ENCODE measurements at regions not wholly inside any gene's neighbourhood (a gene's known extent, or its start where the extent isn't known, plus 50 kb on each side); places are given as distances from the start of the nearest gene placed in this dataset.

DNA sequence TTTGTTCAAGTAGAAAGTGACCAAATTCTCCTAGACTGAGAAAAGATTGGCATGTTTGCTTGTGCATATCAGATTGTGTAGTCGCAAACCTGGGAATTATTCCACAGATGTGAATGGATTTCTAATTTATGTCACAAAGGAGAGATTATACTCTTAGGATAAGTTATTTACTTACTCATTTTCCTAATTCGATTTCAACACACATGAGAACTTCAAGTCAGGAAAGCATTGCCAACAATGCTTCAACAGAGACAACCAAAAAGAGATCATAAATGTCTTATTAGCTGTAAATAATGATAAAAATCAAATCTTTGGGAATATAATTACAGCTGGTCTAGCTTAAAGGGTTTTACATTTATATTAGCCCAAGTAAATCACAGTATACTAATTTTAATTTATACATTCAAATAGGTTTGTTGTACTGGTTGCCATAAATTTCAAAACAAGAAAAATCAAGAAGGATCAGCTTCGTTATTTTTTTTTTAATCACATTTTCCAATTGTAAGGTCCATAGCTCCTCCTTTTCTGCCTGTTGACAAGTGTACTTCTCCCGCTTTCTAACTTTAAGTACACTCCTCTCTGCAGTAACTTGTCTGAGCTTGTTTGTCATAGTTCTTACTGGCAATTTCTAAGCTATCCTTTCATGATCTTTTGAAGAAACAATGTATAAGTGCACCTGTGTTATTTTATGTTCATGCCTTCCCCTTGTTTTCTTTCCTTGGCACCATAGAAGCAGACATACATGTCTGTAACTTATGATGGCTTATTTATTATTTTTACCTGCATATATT lies 246.6 kb downstream of the DEPDC1B start:
- intact Hi-C loops (cut with DNase I), result no loop called here
- DNase-seq, result no peak
- Histone ChIP-seq H3K36me3 (replicated peaks in 1 of 2; ENCODE audit: insufficient read depth in 1 of 2, low read depth in 2 of 2) (no peaks in the 10 kb centered on the region), H3K4me1 (no peaks in the 10 kb centered on the region), H3K4me3 (no peak overlapping the region), H3K27ac (no peak overlapping the region), H3K27me3 (no peaks in the 10 kb centered on the region), H3K9me3 (no peaks in the 10 kb centered on the region)
- no peak for TF ChIP-seq POLR2A (IDR thresholded peaks at IDR 0.05)
- no peak for TF ChIP-seq CTCF (IDR thresholded peaks at IDR 0.05)
- 36 to 45% methylated on average over 4 of the region's 4 CpGs for WGBS, 2 donors
- no peak for ATAC-seq

- ATAC-seq (no peak), DNase-seq (no peak)
- 57 to 63% methylated on average over 2 of the region's 2 CpGs for WGBS, 2 donors
- no peaks in the 10 kb centered on the region for H3K36me3 ChIP-seq (replicated peaks in 1 of 2; ENCODE audit: insufficient read depth in 1 of 2, low read depth in 2 of 2)
- no peak for TF ChIP-seq CTCF (IDR thresholded peaks at IDR 0.05)
- no peak for TF ChIP-seq POLR2A (IDR thresholded peaks at IDR 0.05)
- H3K4me1 ChIP-seq, result no peaks in the 10 kb centered on the region
- no peak overlapping the region for H3K4me3 ChIP-seq
- intact Hi-C loops (cut with DNase I), result no loop called here
- no peaks in the 10 kb centered on the region for H3K9me3 ChIP-seq
- H3K27ac ChIP-seq, result no peak overlapping the region
- no peaks in the 10 kb centered on the region for H3K27me3 ChIP-seq
Observed at GRCh38 chr5:60448600-60448999, 251.4 kb downstream of the DEPDC1B start.

GRCh38 chr5:60447488-60447920 lies 252.5 kb downstream of the DEPDC1B start:
- H3K4me1 ChIP-seq, result no peaks in the 10 kb centered on the region
- H3K9me3 ChIP-seq, result no peaks in the 10 kb centered on the region
- intact Hi-C loops (cut with DNase I), result no loop called here
- no peak overlapping the region for H3K4me3 ChIP-seq
- no peak for ATAC-seq
- no peak overlapping the region for H3K27ac ChIP-seq
- H3K27me3 ChIP-seq, result no peaks in the 10 kb centered on the region
- no peak for DNase-seq
- 29 to 39% methylated on average over 5 of the region's 5 CpGs for WGBS, 2 donors
- H3K36me3 ChIP-seq (replicated peaks in 1 of 2; ENCODE audit: insufficient read depth in 1 of 2, low read depth in 2 of 2), result no peaks in the 10 kb centered on the region
- TF ChIP-seq POLR2A (IDR thresholded peaks at IDR 0.05) (no peak), CTCF (IDR thresholded peaks at IDR 0.05) (no peak)

GRCh38 chr5:60446917-60447316 lies 253.0 kb downstream of the DEPDC1B start:
- WGBS, 2 donors, result 50 to 56% methylated on average over 3 of the region's 3 CpGs
- ATAC-seq, result no peak
- H3K4me3 ChIP-seq, result no peak overlapping the region
- no peaks in the 10 kb centered on the region for H3K27me3 ChIP-seq
- intact Hi-C loops (cut with DNase I), result no loop called here
- H3K27ac ChIP-seq, result no peak overlapping the region
- no peaks in the 10 kb centered on the region for H3K36me3 ChIP-seq (replicated peaks in 1 of 2; ENCODE audit: insufficient read depth in 1 of 2, low read depth in 2 of 2)
- DNase-seq, result no peak
- H3K4me1 ChIP-seq, result no peaks in the 10 kb centered on the region
- TF ChIP-seq POLR2A (IDR thresholded peaks at IDR 0.05), result no peak
- no peak for TF ChIP-seq CTCF (IDR thresholded peaks at IDR 0.05)
- no peaks in the 10 kb centered on the region for H3K9me3 ChIP-seq

DNA sequence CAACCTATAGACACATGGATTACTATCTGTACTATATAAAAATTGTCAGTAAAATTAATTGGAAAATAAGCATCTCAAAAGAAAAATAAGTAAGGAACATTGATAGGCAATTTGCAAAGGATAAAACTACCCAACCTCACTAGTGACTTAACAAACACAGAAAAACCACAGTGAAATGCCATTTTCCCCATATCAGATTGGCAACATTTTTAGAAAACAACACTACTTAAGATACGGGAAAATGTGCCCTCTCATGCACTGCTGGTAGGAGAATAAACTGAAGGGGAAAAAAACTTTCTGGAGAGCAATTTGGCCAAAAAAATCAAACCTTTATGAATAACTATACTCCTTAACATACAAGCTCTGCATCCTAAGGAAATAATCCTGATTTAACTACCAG lies 254.0 kb downstream of the DEPDC1B start:
- no peaks in the 10 kb centered on the region for H3K9me3 ChIP-seq
- no peak for ATAC-seq
- intact Hi-C loops (cut with DNase I), result no loop called here

More for the DNA sequence above, 254.0 kb downstream of the DEPDC1B start:
- no peak for DNase-seq
- H3K4me3 ChIP-seq, result no peak overlapping the region
- H3K4me1 ChIP-seq, result no peaks in the 10 kb centered on the region
- no peaks in the 10 kb centered on the region for H3K36me3 ChIP-seq (replicated peaks in 1 of 2; ENCODE audit: insufficient read depth in 1 of 2, low read depth in 2 of 2)
- no peaks in the 10 kb centered on the region for H3K27me3 ChIP-seq
- no peak overlapping the region for H3K27ac ChIP-seq
- TF ChIP-seq CTCF (IDR thresholded peaks at IDR 0.05), result no peak
- no peak for TF ChIP-seq POLR2A (IDR thresholded peaks at IDR 0.05)
- WGBS, 2 donors, result 35 to 40% methylated on average over 1 of the region's 1 CpG
